MM.1S (cell line): ENCODE measurements at regions not wholly inside any gene's neighbourhood (a gene's known extent, or its start where the extent isn't known, plus 50 kb on each side); places are given as distances from the start of the nearest gene placed in this dataset.
"Not testable (repeated sequence)": the region's sequence is repeated elsewhere in the genome, so short reads cannot be mapped to it uniquely, and the experiment has no call there.

Source experiments
- EZH2 ChIP-seq: fragments of 300-600 bp; sonication (generic); optimal IDR thresholded peaks from 2 replicates; pipeline ENCODE3; 2017; ENCODE audit warnings: low read depth, mild to moderate bottlenecking, antibody characterized with exemption, low read length, mixed read lengths
- TF ChIP-seq, protein P1 (sequence below): fragments of 300-600 bp; sonication (generic); IDR thresholded peaks from 2 replicates; pipeline ENCODE4 v1.5.1; 2016; ENCODE audit warnings: antibody characterized with exemption, low read length, mixed read lengths

GRCh38 chr7:83263442-83264034 lies 100.9 kb upstream of the PCLO start:
- TF ChIP-seq, protein P1, sequence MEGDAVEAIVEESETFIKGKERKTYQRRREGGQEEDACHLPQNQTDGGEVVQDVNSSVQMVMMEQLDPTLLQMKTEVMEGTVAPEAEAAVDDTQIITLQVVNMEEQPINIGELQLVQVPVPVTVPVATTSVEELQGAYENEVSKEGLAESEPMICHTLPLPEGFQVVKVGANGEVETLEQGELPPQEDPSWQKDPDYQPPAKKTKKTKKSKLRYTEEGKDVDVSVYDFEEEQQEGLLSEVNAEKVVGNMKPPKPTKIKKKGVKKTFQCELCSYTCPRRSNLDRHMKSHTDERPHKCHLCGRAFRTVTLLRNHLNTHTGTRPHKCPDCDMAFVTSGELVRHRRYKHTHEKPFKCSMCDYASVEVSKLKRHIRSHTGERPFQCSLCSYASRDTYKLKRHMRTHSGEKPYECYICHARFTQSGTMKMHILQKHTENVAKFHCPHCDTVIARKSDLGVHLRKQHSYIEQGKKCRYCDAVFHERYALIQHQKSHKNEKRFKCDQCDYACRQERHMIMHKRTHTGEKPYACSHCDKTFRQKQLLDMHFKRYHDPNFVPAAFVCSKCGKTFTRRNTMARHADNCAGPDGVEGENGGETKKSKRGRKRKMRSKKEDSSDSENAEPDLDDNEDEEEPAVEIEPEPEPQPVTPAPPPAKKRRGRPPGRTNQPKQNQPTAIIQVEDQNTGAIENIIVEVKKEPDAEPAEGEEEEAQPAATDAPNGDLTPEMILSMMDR = not testable (repeated sequence)
- not testable (repeated sequence) for TF ChIP-seq EZH2
